ENCODE measurements at regions not wholly inside any gene's neighbourhood (a gene's known extent, or its start where the extent isn't known, plus 50 kb on each side); places are given as distances from the start of the nearest gene placed in this dataset.
"Not testable (repeated sequence)": the region's sequence is repeated elsewhere in the genome, so short reads cannot be mapped to it uniquely, and the experiment has no call there.

- no peak for DNase-seq
Measured at GRCh38 chr1:96865731-96866685, 144.4 kb downstream of the PTBP2 start.

- DNase-seq: no peak
Measured at GRCh38 chr1:96872757-96873156, 151.2 kb downstream of the PTBP2 start.

- DNase-seq: no peak
Measured at GRCh38 chr1:96878640-96879039, 157.1 kb downstream of the PTBP2 start.

- DNase-seq: no peak
Measured at GRCh38 chr1:96880626-96881025, 159.0 kb downstream of the PTBP2 start.

- DNase-seq: no peak
Measured at GRCh38 chr1:96882096-96882495, 160.5 kb downstream of the PTBP2 start.

GRCh38 chr1:96886474-96886873 lies 164.9 kb downstream of the PTBP2 start:
- no peak for DNase-seq

- DNase-seq: no peak
Measured at GRCh38 chr1:96887501-96887900, 165.9 kb downstream of the PTBP2 start.

GRCh38 chr1:96901783-96902363 lies 180.3 kb downstream of the PTBP2 start:
- no peak for DNase-seq

GRCh38 chr1:96912248-96912647 lies 190.7 kb downstream of the PTBP2 start:
- DNase-seq: no peak

- not testable (repeated sequence) for DNase-seq
Measured at GRCh38 chr1:96915701-96916100, 194.1 kb downstream of the PTBP2 start.

- DNase-seq: no peak
Measured at GRCh38 chr1:96918406-96918805, 196.8 kb downstream of the PTBP2 start.

- no peak for DNase-seq
Measured at GRCh38 chr1:96922181-96922580, 200.6 kb downstream of the PTBP2 start.

GRCh38 chr1:96923753-96924152 lies 202.2 kb downstream of the PTBP2 start:
- no peak for DNase-seq

- DNase-seq: no peak
Measured at GRCh38 chr1:96926176-96926575, 204.6 kb downstream of the PTBP2 start.

GRCh38 chr1:96927125-96927524 lies 205.5 kb downstream of the PTBP2 start:
- no peak for DNase-seq

- no peak for DNase-seq
Measured at GRCh38 chr1:96931136-96931535, 209.6 kb downstream of the PTBP2 start.

- no peak for DNase-seq
Measured at GRCh38 chr1:96934282-96934681, 212.7 kb downstream of the PTBP2 start.

- no peak for DNase-seq
Measured at GRCh38 chr1:96944432-96945092, 223.0 kb downstream of the PTBP2 start.

GRCh38 chr1:96945509-96946084 lies 224.0 kb downstream of the PTBP2 start:
- no peak for DNase-seq

GRCh38 chr1:96955307-96956012 lies 233.9 kb downstream of the PTBP2 start:
- DNase-seq: no peak

GRCh38 chr1:96962216-96962615 lies 240.6 kb downstream of the PTBP2 start:
- no peak for DNase-seq

- DNase-seq: no peak
Measured at GRCh38 chr1:96962751-96963211, 241.2 kb downstream of the PTBP2 start.

- no peak for DNase-seq
Measured at GRCh38 chr1:96964761-96965160, 243.2 kb downstream of the PTBP2 start.
